Adrenal gland (tissue), 9 donors: ENCODE measurements at regions not wholly inside any gene's neighbourhood (a gene's known extent, or its start where the extent isn't known, plus 50 kb on each side); places are given as distances from the start of the nearest gene placed in this dataset.

ENCODE experiments used
- DNase-seq, 7 donors: peaks; one replicate each; pipeline ENCODE4 v3.0.0-alpha.2; 2019 to 2020
- H3K27ac ChIP-seq, 5 donors: fragments of 200-600 bp; sonication (generic) in 4 of 5; 1 replicate in 3 of 5; 2 replicates in 2 of 5; pipeline versions ENCODE4 v1.5.1 to v1.8.0; 2016 to 2020; ENCODE audit warnings: mild to moderate bottlenecking in 1 of 5
- H3K27me3 ChIP-seq: fragments of 200-600 bp; 2 replicates; pipeline ENCODE4 v1.8.0; 2021
- H3K36me3 ChIP-seq, 2 donors: fragments of 200-600 bp; replicated peaks in 1 of 2; 1 replicate in 1 of 2; 2 replicates in 1 of 2; pipeline versions ENCODE4 v1.5.1 to v1.8.0; 2018 to 2022
- H3K4me1 ChIP-seq, 2 donors: fragments of 200-600 bp; replicated peaks in 1 of 2; 1 replicate in 1 of 2; 2 replicates in 1 of 2; pipeline versions ENCODE4 v1.5.1 to v1.8.0; 2018 to 2021
- H3K4me3 ChIP-seq, 4 donors: fragments of 200-600 bp; sonication (generic) in 3 of 4; one replicate each; pipeline ENCODE4 v1.5.1; 2016 to 2018
- H3K9me3 ChIP-seq, 3 donors: fragments of 200-600 bp; sonication (generic) in 1 of 3; replicated peaks in 1 of 3; 1 replicate in 2 of 3; 2 replicates in 1 of 3; pipeline versions ENCODE4 v1.5.1 to v1.8.0; 2016 to 2021
- CTCF ChIP-seq, 6 experiments: fragments of 450-650 bp in 4 of 6; fragments of 200-600 bp in 2 of 6; sonication (generic) in 1 of 6; IDR thresholded peaks; 1 replicate in 5 of 6; 2 replicates in 1 of 6; pipeline versions ENCODE4 v1.5.1 to v1.8.0; 2016 to 2021; ENCODE audit warnings: antibody characterized with exemption in 6 of 6, mild to moderate bottlenecking in 2 of 6, moderate library complexity in 1 of 6
- POLR2A ChIP-seq, 2 donors: fragments of 450-650 bp; IDR thresholded peaks; one replicate each; pipeline ENCODE4 v1.6.1; 2017; ENCODE audit warnings: antibody characterized with exemption in 2 of 2, mild to moderate bottlenecking in 2 of 2, moderate library complexity in 1 of 2
- WGBS, 4 donors: extraction: QIAGEN DNeasy Blood & Tissue Kit in 2 of 4; methylation state at CpG; one replicate each; pipeline versions ENCODE4 v1.1.5 to v1.1.7; 2013 to 2017; 5-methylcytosine and 5-hydroxymethylcytosine counted together
- intact Hi-C, 2 donors: fragments of 100-400 bp; cut with DNase I; formaldehyde crosslinking; loops; one replicate each; pipeline versions ENCODE4 v1.14.1 to v1.15.0; 2022 to 2023
- donor health status: healthy with polysubstance abuse.
- donor health status: Bipolar disorder and iron deficiency.
- donor health status: DM: yes; HTN: yes; CAD: no.
- donor health status: DM: no; HTN: no; CAD: no.
- donor health status: DM: no; HTN: no; CAD: no.

DNA sequence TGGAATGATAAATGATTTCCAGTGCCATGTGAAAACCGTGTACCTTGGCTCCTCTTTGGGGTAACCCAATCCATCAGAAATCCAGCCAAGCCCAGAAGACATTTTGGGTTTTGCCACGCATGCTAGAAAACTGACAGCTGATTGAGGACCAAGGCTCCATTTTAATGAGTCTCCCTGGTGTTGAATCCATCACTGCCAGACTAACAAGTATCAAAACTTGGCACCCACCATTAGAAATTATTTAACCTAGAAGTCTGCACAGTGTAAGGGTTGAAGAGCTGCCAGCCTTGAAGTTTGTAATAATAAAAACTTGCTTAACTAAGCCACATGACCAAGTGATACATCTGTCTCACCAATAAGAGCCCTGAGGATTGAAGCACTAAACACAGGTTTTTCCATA is 369.9 kb downstream of the DNAH5 start:
- intact Hi-C loops: no loop called here
- TF ChIP-seq CTCF (IDR thresholded peaks at IDR 0.05) (no peak), POLR2A (IDR thresholded peaks at IDR 0.05) (no peak)

GRCh38 chr5:13572163-13572562 is 372.3 kb downstream of the DNAH5 start:
- intact Hi-C loops: no loop called here
- TF ChIP-seq POLR2A (IDR thresholded peaks at IDR 0.05): no peak
- no peak for TF ChIP-seq CTCF (IDR thresholded peaks at IDR 0.05)
- 61 to 84% (median 71%) methylated on average over 4 of the region's 4 CpGs for WGBS, 4 donors

More for the DNA sequence above, 369.9 kb downstream of the DNAH5 start:
- H3K4me3 ChIP-seq: no peak overlapping the region
- no peak for DNase-seq
- H3K27ac ChIP-seq: no peak overlapping the region
- no peaks in the 10 kb centered on the region for H3K4me1 ChIP-seq
- no peaks in the 10 kb centered on the region for H3K36me3 ChIP-seq
- H3K9me3 ChIP-seq: no peaks in the 10 kb centered on the region
- H3K27me3 ChIP-seq: no peaks in the 10 kb centered on the region
- 51 to 68% (median 56%) methylated on average over 2 of the region's 2 CpGs for WGBS, 4 donors

GRCh38 chr5:13569090-13569715 is 375.3 kb downstream of the DNAH5 start:
- no peak overlapping the region for H3K4me3 ChIP-seq
- DNase-seq: no peak
- no peaks in the 10 kb centered on the region for H3K36me3 ChIP-seq
- 66 to 82% (median 72%) methylated on average over 3 of the region's 3 CpGs for WGBS, 4 donors
- no peak overlapping the region for H3K27ac ChIP-seq
- TF ChIP-seq POLR2A (IDR thresholded peaks at IDR 0.05) (no peak), CTCF (IDR thresholded peaks at IDR 0.05) (no peak)
- no peaks in the 10 kb centered on the region for H3K9me3 ChIP-seq
- H3K4me1 ChIP-seq: no peaks in the 10 kb centered on the region
- H3K27me3 ChIP-seq: no peaks in the 10 kb centered on the region
- intact Hi-C loops: no loop called here

More at GRCh38 chr5:13572163-13572562, 372.3 kb downstream of the DNAH5 start:
- no peaks in the 10 kb centered on the region for H3K36me3 ChIP-seq
- no peak for DNase-seq
- no peaks in the 10 kb centered on the region for H3K27me3 ChIP-seq
- H3K4me3 ChIP-seq: no peak overlapping the region
- H3K4me1 ChIP-seq: no peaks in the 10 kb centered on the region
- H3K9me3 ChIP-seq: no peaks in the 10 kb centered on the region
- H3K27ac ChIP-seq: no peak overlapping the region

GRCh38 chr5:13567819-13568218 is 376.7 kb downstream of the DNAH5 start:
- no peaks in the 10 kb centered on the region for H3K36me3 ChIP-seq
- DNase-seq: no peak
- intact Hi-C loops: no loop called here
- H3K27ac ChIP-seq: no peak overlapping the region
- no peaks in the 10 kb centered on the region for H3K9me3 ChIP-seq
- no peaks in the 10 kb centered on the region for H3K27me3 ChIP-seq
- H3K4me1 ChIP-seq: no peaks in the 10 kb centered on the region
- H3K4me3 ChIP-seq: no peak overlapping the region
- TF ChIP-seq POLR2A (IDR thresholded peaks at IDR 0.05) (no peak), CTCF (IDR thresholded peaks at IDR 0.05) (no peak)
